Activated CD4-positive, alpha-beta memory T cell treated with anti-CD3 and anti-CD28 coated beads for 36 hours (primary cell): ENCODE measurements at regions not wholly inside any gene's neighbourhood (a gene's known extent, or its start where the extent isn't known, plus 50 kb on each side); places are given as distances from the start of the nearest gene placed in this dataset.

ENCODE experiments used
- CTCF ChIA-PET: fragments of 350-600 bp; sonication (Branson Sonifier 250); formaldehyde crosslinking; loops from one replicate; lab custom pipeline; 2021; ENCODE audit warnings: antibody characterized with exemption, inconsistent platforms; lab: Charles Lee
- POLR2A ChIA-PET: fragments of 350-600 bp; sonication (Branson Sonifier 250); formaldehyde crosslinking; loops from one replicate; lab custom pipeline; 2021; ENCODE audit warnings: antibody characterized with exemption; lab: Charles Lee
- DNase-seq: peaks from one replicate; pipeline ENCODE4 v3.0.0-alpha.2; 2020
- H3K27ac Mint-ChIP-seq: one replicate; pipeline ENCODE4 v1.8.0; 2021; ENCODE audit warnings: mixed read lengths
- H3K27me3 Mint-ChIP-seq: one replicate; pipeline ENCODE4 v1.8.0; 2021; ENCODE audit warnings: mixed read lengths
- H3K36me3 Mint-ChIP-seq: one replicate; pipeline ENCODE4 v1.8.0; 2021; ENCODE audit warnings: mixed read lengths
- H3K4me1 Mint-ChIP-seq: one replicate; pipeline ENCODE4 v1.8.0; 2021; ENCODE audit warnings: low read depth, mixed read lengths
- H3K4me3 Mint-ChIP-seq: one replicate; pipeline ENCODE4 v1.8.0; 2021; ENCODE audit warnings: mild to moderate bottlenecking, mixed read lengths
- H3K9me3 Mint-ChIP-seq: one replicate; pipeline ENCODE4 v1.8.0; 2021; ENCODE audit warnings: mixed read lengths
- intact Hi-C: fragments of 100-400 bp; cut with micrococcal nuclease; formaldehyde crosslinking; loops from one replicate; pipeline ENCODE4 v1.15.1; 2023

- intact Hi-C loops = no loop called here
- ChIA-PET CTCF (no interaction called here), POLR2A (no interaction called here)
- Mint-ChIP-seq H3K4me3 (no peak overlapping the region), H3K4me1 (no peaks in the 10 kb centered on the region), H3K27me3 (peaks cover 3% of the 10 kb centered on the region), H3K9me3 (no peaks in the 10 kb centered on the region), H3K27ac (no peak overlapping the region), H3K36me3 (no peaks in the 10 kb centered on the region)
- no peak for DNase-seq
Observed at GRCh38 chr11:116173941-116174911, 598.6 kb downstream of the BUD13 start.

- no peak overlapping the region for H3K4me3 Mint-ChIP-seq
- intact Hi-C loops = no loop called here
- ChIA-PET CTCF (no interaction called here), POLR2A (no interaction called here)
- H3K4me1 Mint-ChIP-seq = no peaks in the 10 kb centered on the region
- no peak overlapping the region for H3K27ac Mint-ChIP-seq
- H3K36me3 Mint-ChIP-seq = no peaks in the 10 kb centered on the region
- no peaks in the 10 kb centered on the region for H3K9me3 Mint-ChIP-seq
- H3K27me3 Mint-ChIP-seq = peaks cover 3% of the 10 kb centered on the region
- DNase-seq = no peak
Observed at GRCh38 chr11:116173506-116173905, 599.3 kb downstream of the BUD13 start.

- H3K4me1 Mint-ChIP-seq = no peaks in the 10 kb centered on the region
- no peak for DNase-seq
- ChIA-PET CTCF (no interaction called here), POLR2A (no interaction called here)
- H3K27ac Mint-ChIP-seq = no peak overlapping the region
- H3K36me3 Mint-ChIP-seq = no peaks in the 10 kb centered on the region
- H3K27me3 Mint-ChIP-seq = peaks cover 3% of the 10 kb centered on the region
- H3K4me3 Mint-ChIP-seq = no peak overlapping the region
- no peaks in the 10 kb centered on the region for H3K9me3 Mint-ChIP-seq
- intact Hi-C loops = no loop called here
Observed at GRCh38 chr11:116172851-116173250, 599.9 kb downstream of the BUD13 start.

GRCh38 chr11:116172156-116172555 lies 600.6 kb downstream of the BUD13 start:
- no peak overlapping the region for H3K4me3 Mint-ChIP-seq
- no peak for DNase-seq
- H3K4me1 Mint-ChIP-seq = no peaks in the 10 kb centered on the region
- POLR2A ChIA-PET = no interaction called here
- CTCF ChIA-PET = no interaction called here
- intact Hi-C loops = no loop called here
- H3K36me3 Mint-ChIP-seq = no peaks in the 10 kb centered on the region
- peaks cover 3% of the 10 kb centered on the region for H3K27me3 Mint-ChIP-seq
- no peak overlapping the region for H3K27ac Mint-ChIP-seq
- H3K9me3 Mint-ChIP-seq = no peaks in the 10 kb centered on the region

GRCh38 chr11:116171271-116172140 lies 601.3 kb downstream of the BUD13 start:
- Mint-ChIP-seq H3K4me1 (no peaks in the 10 kb centered on the region), H3K36me3 (no peaks in the 10 kb centered on the region), H3K9me3 (no peaks in the 10 kb centered on the region), H3K27me3 (peaks cover 3% of the 10 kb centered on the region), H3K4me3 (no peak overlapping the region), H3K27ac (no peak overlapping the region)
- ChIA-PET CTCF (no interaction called here), POLR2A (no interaction called here)
- intact Hi-C loops = no loop called here
- DNase-seq = no peak

- H3K4me3 Mint-ChIP-seq = no peak overlapping the region
- no peaks in the 10 kb centered on the region for H3K9me3 Mint-ChIP-seq
- ChIA-PET POLR2A (no interaction called here), CTCF (no interaction called here)
- no peaks in the 10 kb centered on the region for H3K4me1 Mint-ChIP-seq
- no peak overlapping the region for H3K27ac Mint-ChIP-seq
- peaks cover 3% of the 10 kb centered on the region for H3K27me3 Mint-ChIP-seq
- DNase-seq = no peak
- intact Hi-C loops = no loop called here
- no peaks in the 10 kb centered on the region for H3K36me3 Mint-ChIP-seq
Observed at GRCh38 chr11:116170526-116171120, 602.2 kb downstream of the BUD13 start.

GRCh38 chr11:116169776-116170175 lies 603.0 kb downstream of the BUD13 start:
- Mint-ChIP-seq H3K4me3 (no peak overlapping the region), H3K27ac (no peak overlapping the region), H3K27me3 (peaks cover 3% of the 10 kb centered on the region), H3K4me1 (no peaks in the 10 kb centered on the region), H3K9me3 (no peaks in the 10 kb centered on the region), H3K36me3 (no peaks in the 10 kb centered on the region)
- no peak for DNase-seq
- ChIA-PET CTCF (no interaction called here), POLR2A (no interaction called here)
- intact Hi-C loops = no loop called here

GRCh38 chr11:116168459-116168787 lies 604.4 kb downstream of the BUD13 start:
- H3K9me3 Mint-ChIP-seq = no peaks in the 10 kb centered on the region
- H3K4me1 Mint-ChIP-seq = no peaks in the 10 kb centered on the region
- ChIA-PET CTCF (no interaction called here), POLR2A (no interaction called here)
- intact Hi-C loops = no loop called here
- no peak for DNase-seq
- H3K36me3 Mint-ChIP-seq = no peaks in the 10 kb centered on the region
- H3K4me3 Mint-ChIP-seq = no peak overlapping the region
- H3K27me3 Mint-ChIP-seq = no peaks in the 10 kb centered on the region
- no peak overlapping the region for H3K27ac Mint-ChIP-seq

GRCh38 chr11:116167706-116168458 lies 604.9 kb downstream of the BUD13 start:
- Mint-ChIP-seq H3K9me3 (no peaks in the 10 kb centered on the region), H3K4me3 (no peak overlapping the region), H3K4me1 (no peaks in the 10 kb centered on the region), H3K27me3 (peaks cover 1% of the 10 kb centered on the region), H3K36me3 (no peaks in the 10 kb centered on the region), H3K27ac (no peak overlapping the region)
- no peak for DNase-seq
- intact Hi-C loops = no loop called here
- CTCF ChIA-PET = no interaction called here
- POLR2A ChIA-PET = no interaction called here

- intact Hi-C loops = no loop called here
- Mint-ChIP-seq H3K27ac (no peak overlapping the region), H3K36me3 (no peaks in the 10 kb centered on the region), H3K27me3 (peaks cover 3% of the 10 kb centered on the region), H3K9me3 (no peaks in the 10 kb centered on the region), H3K4me3 (no peak overlapping the region), H3K4me1 (no peaks in the 10 kb centered on the region)
- POLR2A ChIA-PET = no interaction called here
- no peak for DNase-seq
- CTCF ChIA-PET = no interaction called here
Observed at GRCh38 chr11:116166573-116167465, 606.0 kb downstream of the BUD13 start.

- Mint-ChIP-seq H3K4me1 (no peaks in the 10 kb centered on the region), H3K36me3 (no peaks in the 10 kb centered on the region), H3K9me3 (no peaks in the 10 kb centered on the region), H3K4me3 (no peak overlapping the region), H3K27ac (no peak overlapping the region), H3K27me3 (peaks cover 5% of the 10 kb centered on the region)
- CTCF ChIA-PET = interaction anchor here (1.2 kb wide), 1 partner anchor 52 kb away, joined by 5 read pairs; no protein-coding TSS in a partner anchor
- DNase-seq = no peak
- POLR2A ChIA-PET = no interaction called here
- intact Hi-C loops = no loop called here
Observed at GRCh38 chr11:116164843-116165242, 607.9 kb downstream of the BUD13 start.
